ENCODE measurements at regions not wholly inside any gene's neighbourhood (a gene's known extent, or its start where the extent isn't known, plus 50 kb on each side); places are given as distances from the start of the nearest gene placed in this dataset.
"Not testable (repeated sequence)": the region's sequence is repeated elsewhere in the genome, so short reads cannot be mapped to it uniquely, and the experiment has no call there.

DNA sequence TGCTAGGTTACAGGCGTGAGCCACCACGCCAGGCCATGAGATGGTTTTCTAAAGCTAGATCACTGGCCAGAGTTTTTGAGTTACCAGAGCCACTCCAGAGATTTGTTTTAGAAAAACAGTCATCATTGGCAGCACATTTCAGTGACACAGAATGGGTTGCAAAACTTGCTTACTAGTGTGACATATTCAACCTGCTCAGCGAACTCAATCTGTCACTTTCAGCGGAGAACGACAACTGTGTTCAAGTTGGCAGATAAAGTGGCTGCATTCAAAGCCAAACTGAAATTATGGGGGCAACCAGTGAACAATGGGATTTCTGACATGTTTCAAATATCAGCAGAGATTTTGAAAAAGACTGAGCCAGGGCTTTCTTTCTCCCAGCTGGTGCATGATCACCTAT lies 456.3 kb upstream of the ISX start:
- DNase-seq (ENCODE audit: low read depth): no peak
- H3K4me3 ChIP-seq (ENCODE audit: low read depth, low read length): no peak overlapping the region
- TF ChIP-seq MYC (IDR thresholded peaks at IDR 0.05; ENCODE audit: low read depth, low read length) (no peak), POLR2A (IDR thresholded peaks at IDR 0.05; ENCODE audit: extremely low read depth, insufficient read length) (no peak)
- TF ChIP-seq, protein P1, sequence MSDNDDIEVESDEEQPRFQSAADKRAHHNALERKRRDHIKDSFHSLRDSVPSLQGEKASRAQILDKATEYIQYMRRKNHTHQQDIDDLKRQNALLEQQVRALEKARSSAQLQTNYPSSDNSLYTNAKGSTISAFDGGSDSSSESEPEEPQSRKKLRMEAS (IDR thresholded peaks at IDR 0.05; ENCODE audit: low read depth, low read length): no peak
- TF ChIP-seq, protein P2, sequence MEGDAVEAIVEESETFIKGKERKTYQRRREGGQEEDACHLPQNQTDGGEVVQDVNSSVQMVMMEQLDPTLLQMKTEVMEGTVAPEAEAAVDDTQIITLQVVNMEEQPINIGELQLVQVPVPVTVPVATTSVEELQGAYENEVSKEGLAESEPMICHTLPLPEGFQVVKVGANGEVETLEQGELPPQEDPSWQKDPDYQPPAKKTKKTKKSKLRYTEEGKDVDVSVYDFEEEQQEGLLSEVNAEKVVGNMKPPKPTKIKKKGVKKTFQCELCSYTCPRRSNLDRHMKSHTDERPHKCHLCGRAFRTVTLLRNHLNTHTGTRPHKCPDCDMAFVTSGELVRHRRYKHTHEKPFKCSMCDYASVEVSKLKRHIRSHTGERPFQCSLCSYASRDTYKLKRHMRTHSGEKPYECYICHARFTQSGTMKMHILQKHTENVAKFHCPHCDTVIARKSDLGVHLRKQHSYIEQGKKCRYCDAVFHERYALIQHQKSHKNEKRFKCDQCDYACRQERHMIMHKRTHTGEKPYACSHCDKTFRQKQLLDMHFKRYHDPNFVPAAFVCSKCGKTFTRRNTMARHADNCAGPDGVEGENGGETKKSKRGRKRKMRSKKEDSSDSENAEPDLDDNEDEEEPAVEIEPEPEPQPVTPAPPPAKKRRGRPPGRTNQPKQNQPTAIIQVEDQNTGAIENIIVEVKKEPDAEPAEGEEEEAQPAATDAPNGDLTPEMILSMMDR (IDR thresholded peaks at IDR 0.05; ENCODE audit: low read depth, low read length): no peak

DNA sequence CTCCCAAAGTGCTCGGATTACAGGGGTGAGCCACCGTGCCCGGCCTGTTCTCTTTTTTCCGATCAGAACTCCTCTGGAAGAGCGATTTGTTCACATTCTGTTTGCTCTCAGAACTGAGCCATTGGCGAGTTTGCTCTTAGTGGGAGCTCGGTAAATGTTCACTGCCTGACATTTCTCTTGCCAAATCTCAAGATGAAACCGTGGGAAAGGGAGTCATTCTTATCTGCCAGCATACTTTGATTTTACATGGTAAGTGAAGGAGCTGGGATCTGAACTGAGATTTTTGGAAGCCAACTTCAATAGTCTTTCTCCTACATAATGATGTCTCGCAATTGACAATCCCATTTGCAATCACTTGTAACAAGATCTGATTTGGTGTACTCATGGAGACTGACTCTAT lies 445.8 kb upstream of the ISX start:
- TF ChIP-seq POLR2A (IDR thresholded peaks at IDR 0.05; ENCODE audit: extremely low read depth, insufficient read length) (no peak), MYC (IDR thresholded peaks at IDR 0.05; ENCODE audit: low read depth, low read length) (no peak)
- TF ChIP-seq, protein P1 (IDR thresholded peaks at IDR 0.05; ENCODE audit: low read depth, low read length): no peak
- TF ChIP-seq, protein P2 (IDR thresholded peaks at IDR 0.05; ENCODE audit: low read depth, low read length): no peak
- no peak for DNase-seq (ENCODE audit: low read depth)
- H3K4me3 ChIP-seq (ENCODE audit: low read depth, low read length): no peak overlapping the region

DNA sequence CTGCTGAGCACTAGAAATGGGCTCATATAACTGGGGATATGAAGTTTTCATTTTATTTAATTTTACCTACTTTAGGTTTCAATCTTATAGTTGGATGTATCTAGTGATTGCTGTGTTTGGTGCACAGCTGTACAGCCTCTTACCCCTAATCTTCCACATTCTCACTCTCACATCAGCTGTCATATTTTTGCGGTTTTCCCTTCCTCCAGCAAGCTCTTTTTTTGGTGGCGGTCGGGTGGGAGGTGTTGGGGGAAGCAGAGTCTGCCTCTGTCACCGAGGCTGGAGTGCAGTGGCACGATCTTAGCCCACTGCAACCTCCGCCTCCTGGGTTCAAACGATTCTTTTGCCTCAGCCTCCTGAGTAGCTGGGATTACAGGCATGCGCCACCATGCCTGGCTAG lies 445.1 kb upstream of the ISX start:
- TF ChIP-seq, protein P1 (IDR thresholded peaks at IDR 0.05; ENCODE audit: low read depth, low read length): no peak
- TF ChIP-seq POLR2A (IDR thresholded peaks at IDR 0.05; ENCODE audit: extremely low read depth, insufficient read length) (no peak), MYC (IDR thresholded peaks at IDR 0.05; ENCODE audit: low read depth, low read length) (no peak)
- TF ChIP-seq, protein P2 (IDR thresholded peaks at IDR 0.05; ENCODE audit: low read depth, low read length): no peak
- DNase-seq (ENCODE audit: low read depth): no peak
- no peak overlapping the region for H3K4me3 ChIP-seq (ENCODE audit: low read depth, low read length)

DNA sequence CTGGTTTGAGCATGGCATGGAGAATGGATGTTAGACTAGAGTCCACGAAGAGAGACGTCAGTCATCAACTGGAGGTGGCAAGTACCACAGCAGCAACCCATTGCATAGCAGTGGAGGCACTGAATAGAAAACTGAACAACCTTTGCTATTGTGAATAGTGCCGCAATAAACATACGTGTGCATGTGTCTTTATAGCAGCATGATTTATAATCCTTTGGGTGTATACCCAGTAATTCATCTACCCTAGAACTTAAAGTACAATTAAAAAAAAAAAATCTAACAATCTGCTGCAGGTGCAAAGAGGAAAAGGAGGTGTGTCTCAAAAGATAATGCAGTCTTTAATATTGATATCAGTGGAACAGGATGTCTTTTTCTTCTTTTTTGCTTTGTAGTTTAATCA lies 443.4 kb upstream of the ISX start:
- DNase-seq (ENCODE audit: low read depth): no peak
- TF ChIP-seq, protein P2 (IDR thresholded peaks at IDR 0.05; ENCODE audit: low read depth, low read length): no peak
- TF ChIP-seq POLR2A (IDR thresholded peaks at IDR 0.05; ENCODE audit: extremely low read depth, insufficient read length) (no peak), MYC (IDR thresholded peaks at IDR 0.05; ENCODE audit: low read depth, low read length) (no peak)
- TF ChIP-seq, protein P1 (IDR thresholded peaks at IDR 0.05; ENCODE audit: low read depth, low read length): no peak
- no peak overlapping the region for H3K4me3 ChIP-seq (ENCODE audit: low read depth, low read length)

DNA sequence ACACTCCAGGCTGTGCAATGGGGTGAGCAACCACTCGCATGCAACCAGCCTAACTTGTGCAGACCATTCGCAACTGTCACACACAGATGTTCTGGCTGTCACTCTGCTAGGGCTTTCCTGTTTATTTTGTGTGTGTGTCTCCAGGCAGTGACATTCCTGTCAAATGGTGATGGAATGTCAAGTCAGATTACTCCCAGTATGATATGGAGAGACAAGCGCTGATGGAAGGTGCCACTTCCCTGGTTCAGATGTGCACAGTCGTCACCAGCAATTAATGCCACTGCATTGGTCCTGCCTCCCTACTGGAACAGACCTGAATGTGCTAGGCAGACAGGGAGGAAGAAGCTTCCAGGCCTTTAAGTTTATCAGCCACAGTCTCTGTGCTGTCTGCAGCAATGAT lies 442.4 kb upstream of the ISX start:
- DNase-seq (ENCODE audit: low read depth): no peak
- H3K4me3 ChIP-seq (ENCODE audit: low read depth, low read length): no peak overlapping the region
- TF ChIP-seq MYC (IDR thresholded peaks at IDR 0.05; ENCODE audit: low read depth, low read length) (no peak), POLR2A (IDR thresholded peaks at IDR 0.05; ENCODE audit: extremely low read depth, insufficient read length) (no peak)
- TF ChIP-seq, protein P2 (IDR thresholded peaks at IDR 0.05; ENCODE audit: low read depth, low read length): no peak
- TF ChIP-seq, protein P1 (IDR thresholded peaks at IDR 0.05; ENCODE audit: low read depth, low read length): no peak

DNA sequence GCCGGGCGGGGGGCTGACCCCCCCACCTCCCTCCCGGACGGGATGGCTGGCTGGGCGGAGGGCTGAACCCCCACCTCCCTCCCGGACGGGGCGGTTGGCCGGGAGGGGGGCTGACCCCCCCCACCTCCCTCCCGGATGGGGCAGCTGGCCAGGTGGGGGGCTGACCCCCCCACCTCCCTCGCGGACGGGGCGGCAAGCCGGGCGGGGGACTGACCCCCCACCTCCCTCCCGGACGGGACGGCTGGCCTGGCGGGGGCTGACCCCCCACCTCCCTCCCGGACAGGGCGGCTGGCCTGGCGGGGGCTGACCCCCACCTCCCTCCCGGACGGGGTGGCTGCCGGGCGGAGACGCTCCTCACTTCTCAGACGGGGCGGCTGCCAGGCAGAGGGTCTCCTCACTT lies 440.1 kb upstream of the ISX start:
- not testable (repeated sequence) for H3K4me3 ChIP-seq (ENCODE audit: low read depth, low read length); DNase-seq (ENCODE audit: low read depth)
